ENCODE measurements at regions not wholly inside any gene's neighbourhood (a gene's known extent, or its start where the extent isn't known, plus 50 kb on each side); places are given as distances from the start of the nearest gene placed in this dataset.

GRCh38 chr6:92840246-92840930 is 579.0 kb downstream of the EPHA7 start:
- Histone ChIP-seq H3K4me3 (replicated peaks; ENCODE audit: insufficient read depth, low read length) (no peak overlapping the region), H3K27ac (replicated peaks) (no peak overlapping the region), H3K27me3 (ENCODE audit: insufficient read depth, poor library complexity, severe bottlenecking) (peaks cover 2% of the 10 kb centered on the region)
- no peak for DNase-seq (ENCODE audit: low read depth in 1 of 2, low spot score in 1 of 2)
- TF ChIP-seq SPI1 (IDR thresholded peaks at IDR 0.05; ENCODE audit: borderline replicate concordance, low read depth) (no peak), GABPA (IDR thresholded peaks at IDR 0.05; ENCODE audit: low read depth) (no peak), POLR2AphosphoS5 (IDR thresholded peaks at IDR 0.05; ENCODE audit: low read depth) (no peak), REST (IDR thresholded peaks at IDR 0.05; ENCODE audit: insufficient replicate concordance, low read depth) (no peak)

GRCh38 chr6:92828788-92829187 is 590.6 kb downstream of the EPHA7 start:
- Histone ChIP-seq H3K4me3 (replicated peaks; ENCODE audit: insufficient read depth, low read length) (no peak overlapping the region), H3K27me3 (ENCODE audit: insufficient read depth, poor library complexity, severe bottlenecking) (no peaks in the 10 kb centered on the region), H3K27ac (replicated peaks) (no peak overlapping the region)
- DNase-seq (ENCODE audit: low read depth in 1 of 2, low spot score in 1 of 2) = no peak
- TF ChIP-seq SPI1 (IDR thresholded peaks at IDR 0.05; ENCODE audit: borderline replicate concordance, low read depth) = no peak
- no peak for TF ChIP-seq GABPA (IDR thresholded peaks at IDR 0.05; ENCODE audit: low read depth)
- no peak for TF ChIP-seq POLR2AphosphoS5 (IDR thresholded peaks at IDR 0.05; ENCODE audit: low read depth)
- TF ChIP-seq REST (IDR thresholded peaks at IDR 0.05; ENCODE audit: insufficient replicate concordance, low read depth) = no peak
- TF ChIP-seq, protein P1, sequence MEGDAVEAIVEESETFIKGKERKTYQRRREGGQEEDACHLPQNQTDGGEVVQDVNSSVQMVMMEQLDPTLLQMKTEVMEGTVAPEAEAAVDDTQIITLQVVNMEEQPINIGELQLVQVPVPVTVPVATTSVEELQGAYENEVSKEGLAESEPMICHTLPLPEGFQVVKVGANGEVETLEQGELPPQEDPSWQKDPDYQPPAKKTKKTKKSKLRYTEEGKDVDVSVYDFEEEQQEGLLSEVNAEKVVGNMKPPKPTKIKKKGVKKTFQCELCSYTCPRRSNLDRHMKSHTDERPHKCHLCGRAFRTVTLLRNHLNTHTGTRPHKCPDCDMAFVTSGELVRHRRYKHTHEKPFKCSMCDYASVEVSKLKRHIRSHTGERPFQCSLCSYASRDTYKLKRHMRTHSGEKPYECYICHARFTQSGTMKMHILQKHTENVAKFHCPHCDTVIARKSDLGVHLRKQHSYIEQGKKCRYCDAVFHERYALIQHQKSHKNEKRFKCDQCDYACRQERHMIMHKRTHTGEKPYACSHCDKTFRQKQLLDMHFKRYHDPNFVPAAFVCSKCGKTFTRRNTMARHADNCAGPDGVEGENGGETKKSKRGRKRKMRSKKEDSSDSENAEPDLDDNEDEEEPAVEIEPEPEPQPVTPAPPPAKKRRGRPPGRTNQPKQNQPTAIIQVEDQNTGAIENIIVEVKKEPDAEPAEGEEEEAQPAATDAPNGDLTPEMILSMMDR (IDR thresholded peaks at IDR 0.05; ENCODE audit: insufficient read depth, low read length) = no peak

DNA sequence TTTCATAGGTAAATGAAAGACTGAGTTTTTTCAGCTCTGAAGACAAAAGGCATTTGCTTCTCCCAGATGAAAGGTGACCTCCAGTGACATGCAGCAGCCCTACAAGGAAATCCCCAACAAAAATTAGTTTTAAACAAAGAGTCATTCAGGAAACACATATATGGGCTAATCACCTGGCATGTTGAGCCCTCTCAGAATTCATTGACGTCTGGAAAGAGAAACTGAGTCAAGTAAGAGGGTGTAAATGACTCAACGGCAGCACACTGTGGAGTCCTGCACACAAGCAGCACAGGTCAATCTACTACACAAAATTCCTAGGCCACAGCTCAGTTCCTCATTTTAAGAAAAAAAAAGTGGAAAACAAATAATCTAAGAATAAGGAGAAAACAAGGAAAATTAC is 592.3 kb downstream of the EPHA7 start:
- TF ChIP-seq GABPA (IDR thresholded peaks at IDR 0.05; ENCODE audit: low read depth) (no peak), REST (IDR thresholded peaks at IDR 0.05; ENCODE audit: insufficient replicate concordance, low read depth) (no peak), SPI1 (IDR thresholded peaks at IDR 0.05; ENCODE audit: borderline replicate concordance, low read depth) (no peak), POLR2AphosphoS5 (IDR thresholded peaks at IDR 0.05; ENCODE audit: low read depth) (no peak)
- TF ChIP-seq, protein P1 (IDR thresholded peaks at IDR 0.05; ENCODE audit: insufficient read depth, low read length) = no peak
- Histone ChIP-seq H3K4me3 (replicated peaks; ENCODE audit: insufficient read depth, low read length) (no peak overlapping the region), H3K27me3 (ENCODE audit: insufficient read depth, poor library complexity, severe bottlenecking) (no peaks in the 10 kb centered on the region), H3K27ac (replicated peaks) (no peak overlapping the region)
- DNase-seq (ENCODE audit: low read depth in 1 of 2, low spot score in 1 of 2) = no peak
